ENCODE measurements at regions not wholly inside any gene's neighbourhood (a gene's known extent, or its start where the extent isn't known, plus 50 kb on each side); places are given as distances from the start of the nearest gene placed in this dataset.

- TF ChIP-seq ZNF449 (CRISPR knock-in tag; IDR thresholded peaks at IDR 0.05) (no peak), ZNF316 (IDR thresholded peaks at IDR 0.05) (no peak), SMAD1 (IDR thresholded peaks at IDR 0.05; ENCODE audit: low read depth, low read length, partially characterized antibody) (peak; percentile 36), VEZF1 (CRISPR knock-in tag; IDR thresholded peaks at IDR 0.05) (peak; percentile 41), GTF2B (IDR thresholded peaks at IDR 0.05; ENCODE audit: extremely low read depth, insufficient read length) (no peak), RUNX1 (IDR thresholded peaks at IDR 0.05; ENCODE audit: low read depth) (no peak), U2AF2 (optimal IDR thresholded peaks at IDR 0.05; ENCODE audit: low read depth, low read length) (no peak), CREB3L1 (IDR thresholded peaks at IDR 0.05; ENCODE audit: borderline replicate concordance, low read depth) (no peak), NR2F6 (CRISPR knock-in tag; IDR thresholded peaks at IDR 0.05) (no peak), MEF2A (IDR thresholded peaks at IDR 0.05; ENCODE audit: control insufficient read depth, low read depth, low read length) (peak; percentile 94), LARP7 (IDR thresholded peaks at IDR 0.05) (no peak), CBFA2T3 (IDR thresholded peaks at IDR 0.05) (no peak), NFE2 (IDR thresholded peaks at IDR 0.05; ENCODE audit: low read depth) (peak; percentile 33; the same call in 1 of the 2 replicates), FOXP4 (CRISPR knock-in tag; IDR thresholded peaks at IDR 0.05; ENCODE audit: borderline replicate concordance) (no peak), CGGBP1 (CRISPR knock-in tag; IDR thresholded peaks at IDR 0.05) (no peak), ATF2 (CRISPR knock-in tag; IDR thresholded peaks at IDR 0.05) (no peak), EP300 (IDR thresholded peaks at IDR 0.05; ENCODE audit: low read length) (peak; percentile 28; the same call in 1 of the 2 replicates)
Observed at GRCh38 chr5:68730220-68730978, 363.4 kb upstream of the SLC30A5 start (continued).

All from K562 (cell line).